ENCODE measurements at regions not wholly inside any gene's neighbourhood (a gene's known extent, or its start where the extent isn't known, plus 50 kb on each side); places are given as distances from the start of the nearest gene placed in this dataset.

GRCh38 chr4:135732448-135732847 is 1530.9 kb upstream of the PABPC4L start:
- TF ChIP-seq CTCF (IDR thresholded peaks at IDR 0.05) (no peak), POLR2A (IDR thresholded peaks at IDR 0.05) (no peak)
